Activated CD4-positive, alpha-beta T cell treated with anti-CD3 and anti-CD28 coated beads, Interleukin-2, amount 50 U/mL, for 48 hours (primary cell): ENCODE measurements at regions not wholly inside any gene's neighbourhood (a gene's known extent, or its start where the extent isn't known, plus 50 kb on each side); places are given as distances from the start of the nearest gene placed in this dataset.

Experiments
- DNase-seq, 2 experiments: peaks; one replicate each; pipeline ENCODE4 v3.0.0-alpha.2; 2020

GRCh38 chr11:110824912-110825620, 112.8 kb upstream of the ARHGAP20 start:
- DNase-seq: no peak

- peak in 1 of 2 experiments; percentile 9 for DNase-seq
Observed at GRCh38 chr11:110818032-110818687, 105.9 kb upstream of the ARHGAP20 start.

- no peak for DNase-seq
Observed at GRCh38 chr11:110812086-110812733, 100.0 kb upstream of the ARHGAP20 start.

GRCh38 chr11:110809417-110810199, 97.4 kb upstream of the ARHGAP20 start:
- DNase-seq: no peak

- DNase-seq: no peak
Observed at GRCh38 chr11:110808248-110808647, 96.0 kb upstream of the ARHGAP20 start.

- no peak for DNase-seq
Observed at GRCh38 chr11:110807801-110808200, 95.6 kb upstream of the ARHGAP20 start.

- DNase-seq: no peak
Observed at GRCh38 chr11:110805756-110806155, 93.5 kb upstream of the ARHGAP20 start.

GRCh38 chr11:110802162-110802561, 89.9 kb upstream of the ARHGAP20 start:
- no peak for DNase-seq

- no peak for DNase-seq
Observed at GRCh38 chr11:110801328-110801727, 89.1 kb upstream of the ARHGAP20 start.

- DNase-seq: no peak
Observed at GRCh38 chr11:110798201-110798900, 86.1 kb upstream of the ARHGAP20 start.

GRCh38 chr11:110797453-110797852, 85.2 kb upstream of the ARHGAP20 start:
- DNase-seq: no peak

- DNase-seq: no peak
Observed at GRCh38 chr11:110795112-110795624, 82.9 kb upstream of the ARHGAP20 start.

- DNase-seq: no peak
Observed at GRCh38 chr11:110793556-110793955, 81.3 kb upstream of the ARHGAP20 start.

- DNase-seq: no peak
Observed at GRCh38 chr11:110791621-110792020, 79.4 kb upstream of the ARHGAP20 start.

- no peak for DNase-seq
Observed at GRCh38 chr11:110787680-110788079, 75.4 kb upstream of the ARHGAP20 start.

GRCh38 chr11:110786226-110786902, 74.1 kb upstream of the ARHGAP20 start:
- no peak for DNase-seq

- DNase-seq: no peak
Observed at GRCh38 chr11:110785398-110785797, 73.2 kb upstream of the ARHGAP20 start.

- no peak for DNase-seq
Observed at GRCh38 chr11:110782616-110783015, 70.4 kb upstream of the ARHGAP20 start.

- DNase-seq: no peak
Observed at GRCh38 chr11:110779108-110779507, 66.9 kb upstream of the ARHGAP20 start.

GRCh38 chr11:110778343-110778742, 66.1 kb upstream of the ARHGAP20 start:
- no peak for DNase-seq

GRCh38 chr11:110777775-110778174, 65.5 kb upstream of the ARHGAP20 start:
- no peak for DNase-seq

GRCh38 chr11:110776081-110776480, 63.8 kb upstream of the ARHGAP20 start:
- DNase-seq: no peak
